ENCODE measurements at regions not wholly inside any gene's neighbourhood (a gene's known extent, or its start where the extent isn't known, plus 50 kb on each side); places are given as distances from the start of the nearest gene placed in this dataset.

GRCh38 chr12:78671295-78671694 is 193.3 kb upstream of the SYT1 start:
- no peaks in the 10 kb centered on the region for H3K36me3 ChIP-seq (ENCODE audit: control insufficient read depth, low read depth, low read length)
- H3K9me3 ChIP-seq (ENCODE audit: control insufficient read depth, low read depth, low read length) = no peaks in the 10 kb centered on the region
- H3K27me3 ChIP-seq (ENCODE audit: control insufficient read depth, insufficient read depth, low read length) = no peaks in the 10 kb centered on the region
- no peak overlapping the region for H3K4me3 ChIP-seq (ENCODE audit: low read length)
- no peaks in the 10 kb centered on the region for H3K4me1 ChIP-seq (ENCODE audit: control insufficient read depth, low read depth, low read length)
- no peak overlapping the region for H3K27ac ChIP-seq (ENCODE audit: low read length)
- no peak overlapping the region for H3K9ac ChIP-seq (ENCODE audit: low read length)

DNA sequence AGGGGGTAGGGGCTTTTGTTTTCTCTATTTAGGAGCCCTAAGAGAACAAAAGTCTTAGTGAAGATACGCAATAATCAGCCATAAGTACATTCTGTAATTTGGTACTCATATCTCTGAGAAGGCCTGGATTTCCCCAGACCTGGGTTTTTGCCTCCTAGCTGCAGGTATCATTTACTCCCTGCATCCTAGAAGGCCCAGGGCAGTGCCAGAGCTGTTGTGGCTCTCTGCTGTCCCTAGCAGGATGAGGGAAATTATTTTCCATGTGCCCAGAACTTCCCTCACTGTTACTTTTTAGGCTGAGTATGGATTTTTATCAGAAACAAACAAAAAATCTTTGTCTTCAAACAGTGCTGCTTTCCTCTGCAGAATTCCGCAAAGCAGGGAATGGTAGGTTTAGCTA is 192.5 kb upstream of the SYT1 start:
- Histone ChIP-seq H3K27me3 (ENCODE audit: control insufficient read depth, insufficient read depth, low read length) (no peaks in the 10 kb centered on the region), H3K27ac (ENCODE audit: low read length) (no peak overlapping the region), H3K9me3 (ENCODE audit: control insufficient read depth, low read depth, low read length) (no peaks in the 10 kb centered on the region), H3K9ac (ENCODE audit: low read length) (no peak overlapping the region), H3K36me3 (ENCODE audit: control insufficient read depth, low read depth, low read length) (no peaks in the 10 kb centered on the region), H3K4me1 (ENCODE audit: control insufficient read depth, low read depth, low read length) (no peaks in the 10 kb centered on the region), H3K4me3 (ENCODE audit: low read length) (no peak overlapping the region)

GRCh38 chr12:78674311-78675090 is 190.1 kb upstream of the SYT1 start:
- H3K27ac ChIP-seq (ENCODE audit: low read length) = no peak overlapping the region
- H3K36me3 ChIP-seq (ENCODE audit: control insufficient read depth, low read depth, low read length) = no peaks in the 10 kb centered on the region
- H3K9me3 ChIP-seq (ENCODE audit: control insufficient read depth, low read depth, low read length) = no peaks in the 10 kb centered on the region
- H3K27me3 ChIP-seq (ENCODE audit: control insufficient read depth, insufficient read depth, low read length) = no peaks in the 10 kb centered on the region
- no peak overlapping the region for H3K9ac ChIP-seq (ENCODE audit: low read length)
- H3K4me3 ChIP-seq (ENCODE audit: low read length) = no peak overlapping the region
- H3K4me1 ChIP-seq (ENCODE audit: control insufficient read depth, low read depth, low read length) = no peaks in the 10 kb centered on the region

- Histone ChIP-seq H3K27me3 (ENCODE audit: control insufficient read depth, insufficient read depth, low read length) (no peaks in the 10 kb centered on the region), H3K9me3 (ENCODE audit: control insufficient read depth, low read depth, low read length) (no peaks in the 10 kb centered on the region), H3K36me3 (ENCODE audit: control insufficient read depth, low read depth, low read length) (no peaks in the 10 kb centered on the region), H3K27ac (ENCODE audit: low read length) (no peak overlapping the region), H3K9ac (ENCODE audit: low read length) (no peak overlapping the region), H3K4me3 (ENCODE audit: low read length) (no peak overlapping the region), H3K4me1 (ENCODE audit: control insufficient read depth, low read depth, low read length) (no peaks in the 10 kb centered on the region)
Observed at GRCh38 chr12:78680596-78680995, 184.0 kb upstream of the SYT1 start.

DNA sequence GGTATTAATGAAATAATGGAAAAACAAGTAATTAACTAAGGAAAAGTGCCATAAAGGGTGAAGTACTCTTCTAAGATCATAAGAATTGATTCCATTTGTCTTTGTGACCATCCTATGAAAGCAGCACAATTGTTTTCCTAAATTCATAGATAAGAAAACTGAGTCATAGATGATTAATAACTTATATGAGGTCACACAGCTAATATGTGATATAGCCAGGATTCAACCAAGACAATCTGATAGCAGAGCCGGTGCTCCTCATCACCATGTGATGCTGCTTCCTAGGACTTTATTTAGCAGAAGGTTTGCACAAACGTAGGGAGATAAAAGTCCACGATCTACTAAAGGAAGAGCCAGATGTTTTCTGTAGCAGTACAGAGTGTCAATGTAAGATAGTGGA is 181.5 kb upstream of the SYT1 start:
- no peak overlapping the region for H3K27ac ChIP-seq (ENCODE audit: low read length)
- H3K4me3 ChIP-seq (ENCODE audit: low read length) = no peak overlapping the region
- H3K27me3 ChIP-seq (ENCODE audit: control insufficient read depth, insufficient read depth, low read length) = no peaks in the 10 kb centered on the region
- no peaks in the 10 kb centered on the region for H3K36me3 ChIP-seq (ENCODE audit: control insufficient read depth, low read depth, low read length)
- H3K9ac ChIP-seq (ENCODE audit: low read length) = no peak overlapping the region
- no peaks in the 10 kb centered on the region for H3K4me1 ChIP-seq (ENCODE audit: control insufficient read depth, low read depth, low read length)
- H3K9me3 ChIP-seq (ENCODE audit: control insufficient read depth, low read depth, low read length) = no peaks in the 10 kb centered on the region

DNA sequence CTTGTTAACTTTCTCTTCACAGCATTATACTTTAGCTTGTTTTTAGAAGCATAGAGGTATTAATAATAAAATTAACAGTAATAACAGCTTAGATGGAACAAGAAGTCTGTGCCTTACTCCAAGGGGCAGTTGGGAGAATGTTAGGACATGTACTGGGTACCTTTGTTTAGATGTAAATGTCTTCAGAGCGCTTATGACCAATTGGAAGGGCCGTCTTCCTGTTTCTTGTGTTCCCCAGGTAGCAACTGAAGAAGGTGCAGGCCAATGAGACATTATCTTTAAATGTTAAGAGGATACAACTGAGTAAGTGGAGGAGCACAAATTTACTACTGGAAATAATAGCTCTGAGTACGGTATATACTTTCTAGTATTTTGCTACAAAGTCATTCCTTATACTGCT is 180.9 kb upstream of the SYT1 start:
- Histone ChIP-seq H3K36me3 (ENCODE audit: control insufficient read depth, low read depth, low read length) (no peaks in the 10 kb centered on the region), H3K9me3 (ENCODE audit: control insufficient read depth, low read depth, low read length) (no peaks in the 10 kb centered on the region), H3K27me3 (ENCODE audit: control insufficient read depth, insufficient read depth, low read length) (no peaks in the 10 kb centered on the region), H3K4me1 (ENCODE audit: control insufficient read depth, low read depth, low read length) (no peaks in the 10 kb centered on the region), H3K27ac (ENCODE audit: low read length) (no peak overlapping the region), H3K4me3 (ENCODE audit: low read length) (no peak overlapping the region), H3K9ac (ENCODE audit: low read length) (no peak overlapping the region)

GRCh38 chr12:78684419-78684818 is 180.2 kb upstream of the SYT1 start:
- no peak overlapping the region for H3K4me3 ChIP-seq (ENCODE audit: low read length)
- no peak overlapping the region for H3K9ac ChIP-seq (ENCODE audit: low read length)
- H3K36me3 ChIP-seq (ENCODE audit: control insufficient read depth, low read depth, low read length) = no peaks in the 10 kb centered on the region
- no peaks in the 10 kb centered on the region for H3K4me1 ChIP-seq (ENCODE audit: control insufficient read depth, low read depth, low read length)
- H3K27ac ChIP-seq (ENCODE audit: low read length) = no peak overlapping the region
- H3K9me3 ChIP-seq (ENCODE audit: control insufficient read depth, low read depth, low read length) = no peaks in the 10 kb centered on the region
- no peaks in the 10 kb centered on the region for H3K27me3 ChIP-seq (ENCODE audit: control insufficient read depth, insufficient read depth, low read length)

DNA sequence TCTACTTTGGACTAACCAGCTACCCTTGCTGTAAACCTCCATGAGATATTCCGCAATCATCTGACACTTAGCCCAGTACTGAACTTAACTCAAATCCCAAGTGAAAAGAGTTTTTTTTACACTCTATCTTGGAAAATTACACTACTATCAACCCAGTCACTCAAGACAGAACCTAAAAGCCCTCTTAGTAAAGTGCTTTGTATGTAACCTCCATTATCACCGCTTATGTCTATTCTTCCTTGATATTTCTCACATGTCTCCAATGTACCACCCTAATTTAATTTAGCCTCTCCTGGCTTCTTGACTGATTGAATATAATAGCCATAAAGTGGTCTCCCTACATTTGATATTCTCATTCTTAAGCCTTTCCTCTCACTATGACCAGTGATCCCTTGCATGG is 168.8 kb upstream of the SYT1 start:
- Histone ChIP-seq H3K27me3 (ENCODE audit: control insufficient read depth, insufficient read depth, low read length) (no peaks in the 10 kb centered on the region), H3K9ac (ENCODE audit: low read length) (no peak overlapping the region), H3K4me3 (ENCODE audit: low read length) (no peak overlapping the region), H3K4me1 (ENCODE audit: control insufficient read depth, low read depth, low read length) (no peaks in the 10 kb centered on the region), H3K36me3 (ENCODE audit: control insufficient read depth, low read depth, low read length) (no peaks in the 10 kb centered on the region), H3K27ac (ENCODE audit: low read length) (no peak overlapping the region), H3K9me3 (ENCODE audit: control insufficient read depth, low read depth, low read length) (peaks cover 7% of the 10 kb centered on the region)

- Histone ChIP-seq H3K4me3 (ENCODE audit: low read length) (no peak overlapping the region), H3K36me3 (ENCODE audit: control insufficient read depth, low read depth, low read length) (no peaks in the 10 kb centered on the region), H3K4me1 (ENCODE audit: control insufficient read depth, low read depth, low read length) (no peaks in the 10 kb centered on the region), H3K27ac (ENCODE audit: low read length) (no peak overlapping the region), H3K9ac (ENCODE audit: low read length) (no peak overlapping the region), H3K9me3 (ENCODE audit: control insufficient read depth, low read depth, low read length) (peaks cover 7% of the 10 kb centered on the region), H3K27me3 (ENCODE audit: control insufficient read depth, insufficient read depth, low read length) (no peaks in the 10 kb centered on the region)
Observed at GRCh38 chr12:78696267-78696666, 168.3 kb upstream of the SYT1 start.

DNA sequence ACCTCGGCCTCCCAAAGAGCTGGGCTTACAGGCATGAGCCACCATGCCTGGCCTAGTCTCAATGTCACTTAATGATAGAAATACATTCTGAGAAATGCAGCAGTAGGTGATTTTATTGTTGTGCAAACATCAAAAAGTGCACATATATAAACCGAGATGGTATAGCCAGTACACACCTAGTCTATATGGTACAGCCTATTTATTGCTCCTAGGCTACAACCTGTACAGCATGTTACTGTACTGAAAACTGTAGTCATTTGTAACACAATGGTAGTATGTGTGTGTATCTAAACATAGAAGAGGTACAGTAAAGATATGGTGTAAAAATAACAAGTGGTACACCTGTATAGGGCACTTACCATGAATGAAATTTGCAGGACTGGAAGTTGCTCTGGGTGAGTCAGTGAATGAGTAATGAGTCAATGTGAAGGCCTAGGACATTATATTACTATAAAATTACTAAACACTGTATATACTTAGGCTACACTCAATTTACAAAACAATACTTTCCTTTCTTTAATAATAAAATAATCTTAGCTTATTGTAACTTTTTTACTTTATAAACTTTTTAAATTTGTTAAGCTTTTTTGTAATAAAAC is 166.7 kb upstream of the SYT1 start:
- no peak overlapping the region for H3K4me3 ChIP-seq (ENCODE audit: low read length)
- H3K9me3 ChIP-seq (ENCODE audit: control insufficient read depth, low read depth, low read length) = peaks cover 7% of the 10 kb centered on the region
- no peaks in the 10 kb centered on the region for H3K27me3 ChIP-seq (ENCODE audit: control insufficient read depth, insufficient read depth, low read length)
- H3K36me3 ChIP-seq (ENCODE audit: control insufficient read depth, low read depth, low read length) = no peaks in the 10 kb centered on the region
- no peak overlapping the region for H3K27ac ChIP-seq (ENCODE audit: low read length)
- H3K4me1 ChIP-seq (ENCODE audit: control insufficient read depth, low read depth, low read length) = no peaks in the 10 kb centered on the region
- H3K9ac ChIP-seq (ENCODE audit: low read length) = no peak overlapping the region

GRCh38 chr12:78698747-78699146 is 165.8 kb upstream of the SYT1 start:
- H3K9ac ChIP-seq (ENCODE audit: low read length) = no peak overlapping the region
- no peaks in the 10 kb centered on the region for H3K4me1 ChIP-seq (ENCODE audit: control insufficient read depth, low read depth, low read length)
- no peaks in the 10 kb centered on the region for H3K27me3 ChIP-seq (ENCODE audit: control insufficient read depth, insufficient read depth, low read length)
- H3K9me3 ChIP-seq (ENCODE audit: control insufficient read depth, low read depth, low read length) = peaks cover 4% of the 10 kb centered on the region
- no peak overlapping the region for H3K4me3 ChIP-seq (ENCODE audit: low read length)
- H3K27ac ChIP-seq (ENCODE audit: low read length) = no peak overlapping the region
- H3K36me3 ChIP-seq (ENCODE audit: control insufficient read depth, low read depth, low read length) = no peaks in the 10 kb centered on the region

DNA sequence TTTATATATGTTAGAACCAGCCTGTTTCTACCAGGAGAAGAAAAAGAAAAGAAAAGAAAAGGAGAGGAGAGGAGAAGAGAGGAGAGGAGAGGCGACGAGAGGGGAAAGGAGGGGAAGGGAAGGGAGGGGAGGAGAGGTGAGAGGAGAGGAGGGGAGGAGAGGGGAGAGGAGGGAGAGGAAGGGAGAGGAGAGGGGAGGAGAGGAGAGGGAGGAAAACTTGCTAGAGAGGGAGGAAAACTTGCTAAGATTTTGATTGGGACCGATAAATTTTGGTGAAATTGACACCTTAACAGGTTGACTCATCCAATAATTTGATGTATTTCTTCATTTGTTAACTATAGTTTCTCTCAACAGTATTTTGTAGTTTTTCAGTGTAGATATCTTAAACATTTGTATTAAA is 164.0 kb upstream of the SYT1 start:
- no peaks in the 10 kb centered on the region for H3K4me1 ChIP-seq (ENCODE audit: control insufficient read depth, low read depth, low read length)
- H3K4me3 ChIP-seq (ENCODE audit: low read length) = no peak overlapping the region
- H3K27me3 ChIP-seq (ENCODE audit: control insufficient read depth, insufficient read depth, low read length) = no peaks in the 10 kb centered on the region
- no peaks in the 10 kb centered on the region for H3K9me3 ChIP-seq (ENCODE audit: control insufficient read depth, low read depth, low read length)
- no peak overlapping the region for H3K9ac ChIP-seq (ENCODE audit: low read length)
- no peaks in the 10 kb centered on the region for H3K36me3 ChIP-seq (ENCODE audit: control insufficient read depth, low read depth, low read length)
- no peak overlapping the region for H3K27ac ChIP-seq (ENCODE audit: low read length)
